ENCODE measurements at regions not wholly inside any gene's neighbourhood (a gene's known extent, or its start where the extent isn't known, plus 50 kb on each side); places are given as distances from the start of the nearest gene placed in this dataset.

DNA sequence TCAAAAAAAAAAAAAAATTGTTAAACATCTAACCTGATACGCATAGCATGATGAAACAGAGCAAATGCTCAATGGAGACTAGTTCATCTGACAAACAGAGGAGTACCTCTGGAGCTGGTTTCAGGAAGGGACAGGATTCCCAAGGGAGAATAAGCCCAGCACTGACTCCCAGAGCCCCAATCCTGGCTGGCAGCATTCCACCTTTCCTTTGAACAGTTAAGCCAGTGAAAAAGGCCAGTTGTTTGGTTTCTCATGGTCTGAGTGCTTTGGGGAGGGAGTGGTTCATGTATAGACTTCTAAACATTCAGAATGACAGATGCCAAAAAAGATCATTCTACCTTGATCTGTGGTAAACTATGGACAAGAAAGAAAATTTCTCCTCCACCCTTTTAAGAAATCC is 277.9 kb upstream of the RARB start:
- H3K9ac ChIP-seq (ENCODE audit: low read length): no peak overlapping the region
- peaks cover 14% of the 10 kb centered on the region for H3K4me1 ChIP-seq (ENCODE audit: control insufficient read depth, insufficient read depth, low read length)
- no peaks in the 10 kb centered on the region for H3K36me3 ChIP-seq (ENCODE audit: control insufficient read depth, insufficient read depth, low read length)
- H3K27ac ChIP-seq (ENCODE audit: low read depth, low read length): no peak overlapping the region
- H3K4me3 ChIP-seq (ENCODE audit: low read depth, low read length): no peak overlapping the region
- no peaks in the 10 kb centered on the region for H3K27me3 ChIP-seq (ENCODE audit: control insufficient read depth, insufficient read depth, low read length)
- H3K9me3 ChIP-seq (ENCODE audit: control insufficient read depth, insufficient read depth, low read depth, low read length): no peaks in the 10 kb centered on the region

DNA sequence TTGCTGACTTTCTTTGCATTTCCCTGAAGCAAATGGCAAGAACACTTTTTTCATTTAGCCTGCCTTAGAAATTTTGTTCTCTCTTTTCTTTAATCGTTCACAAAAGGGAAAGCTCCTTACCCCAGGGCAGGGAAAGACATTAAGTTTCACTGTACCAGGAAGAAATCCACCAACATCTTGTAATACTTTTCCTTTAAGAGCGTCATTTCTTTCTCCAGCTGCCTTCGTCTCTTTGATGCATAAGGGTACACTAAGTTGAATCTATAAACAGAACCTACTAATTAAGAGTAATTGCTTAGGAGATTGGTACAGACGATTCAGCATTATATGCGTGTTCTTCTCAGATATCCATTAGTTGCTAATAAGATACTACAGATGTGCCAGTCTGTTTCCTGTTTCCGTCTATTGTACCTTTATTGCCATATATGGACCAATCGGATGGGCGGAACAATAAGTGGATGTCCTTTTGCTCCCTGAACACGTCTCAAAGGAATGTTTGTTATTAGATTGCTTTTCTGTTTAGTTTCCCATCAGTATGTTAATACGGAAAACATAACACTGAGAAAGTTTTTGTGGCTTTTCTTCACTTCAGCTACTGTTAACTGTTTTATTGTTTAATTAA is 276.7 kb upstream of the RARB start:
- no peak overlapping the region for H3K9ac ChIP-seq (ENCODE audit: low read length)
- no peaks in the 10 kb centered on the region for H3K27me3 ChIP-seq (ENCODE audit: control insufficient read depth, insufficient read depth, low read length)
- no peak overlapping the region for H3K4me3 ChIP-seq (ENCODE audit: low read depth, low read length)
- no peaks in the 10 kb centered on the region for H3K9me3 ChIP-seq (ENCODE audit: control insufficient read depth, insufficient read depth, low read depth, low read length)
- H3K4me1 ChIP-seq (ENCODE audit: control insufficient read depth, insufficient read depth, low read length): peaks cover 23% of the 10 kb centered on the region
- no peaks in the 10 kb centered on the region for H3K36me3 ChIP-seq (ENCODE audit: control insufficient read depth, insufficient read depth, low read length)
- no peak overlapping the region for H3K27ac ChIP-seq (ENCODE audit: low read depth, low read length)

DNA sequence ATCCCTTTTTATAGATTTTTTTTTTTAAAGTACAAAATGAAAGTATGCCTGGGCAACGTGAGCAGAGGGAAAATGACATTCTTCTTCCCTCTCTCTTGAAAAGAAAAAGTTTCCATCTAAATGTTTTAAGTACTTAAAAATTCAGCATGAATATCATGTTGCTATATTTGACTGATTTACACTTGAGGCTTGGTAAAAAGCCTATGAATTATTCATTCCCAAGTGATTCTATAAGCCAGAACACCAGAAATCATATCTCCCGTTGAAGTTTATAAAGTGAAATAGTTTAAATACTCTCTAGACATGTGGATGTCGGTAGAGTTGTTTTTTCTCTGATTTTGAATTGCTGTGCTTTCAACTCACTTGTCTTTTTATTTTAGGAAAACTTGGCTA is 276.2 kb upstream of the RARB start:
- H3K9ac ChIP-seq (ENCODE audit: low read length): no peak overlapping the region
- no peaks in the 10 kb centered on the region for H3K9me3 ChIP-seq (ENCODE audit: control insufficient read depth, insufficient read depth, low read depth, low read length)
- peaks cover 28% of the 10 kb centered on the region for H3K4me1 ChIP-seq (ENCODE audit: control insufficient read depth, insufficient read depth, low read length)
- no peak overlapping the region for H3K4me3 ChIP-seq (ENCODE audit: low read depth, low read length)
- H3K27ac ChIP-seq (ENCODE audit: low read depth, low read length): no peak overlapping the region
- H3K27me3 ChIP-seq (ENCODE audit: control insufficient read depth, insufficient read depth, low read length): no peaks in the 10 kb centered on the region
- H3K36me3 ChIP-seq (ENCODE audit: control insufficient read depth, insufficient read depth, low read length): no peaks in the 10 kb centered on the region

DNA sequence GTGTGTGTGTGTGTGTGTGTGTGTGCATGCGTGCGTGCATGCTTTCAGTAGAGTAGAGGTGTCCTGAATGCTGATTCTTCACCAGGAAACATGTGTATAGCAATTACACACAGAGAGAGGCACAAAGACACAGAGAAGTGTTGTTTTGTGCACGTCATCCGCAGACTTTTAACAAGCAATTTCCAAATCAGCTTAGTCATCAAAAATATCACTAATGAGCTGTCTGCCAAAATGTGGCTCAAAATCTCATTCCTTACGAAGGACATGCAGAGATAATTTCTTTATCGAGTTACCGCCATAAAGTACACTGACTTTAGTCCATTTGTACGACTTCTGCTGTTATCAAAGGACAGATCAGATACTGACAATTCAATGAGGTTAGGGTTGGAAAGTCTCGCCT is 274.9 kb upstream of the RARB start:
- Histone ChIP-seq H3K27ac (ENCODE audit: low read depth, low read length) (no peak overlapping the region), H3K4me3 (ENCODE audit: low read depth, low read length) (no peak overlapping the region), H3K9ac (ENCODE audit: low read length) (no peak overlapping the region), H3K36me3 (ENCODE audit: control insufficient read depth, insufficient read depth, low read length) (no peaks in the 10 kb centered on the region), H3K4me1 (ENCODE audit: control insufficient read depth, insufficient read depth, low read length) (peaks cover 39% of the 10 kb centered on the region), H3K27me3 (ENCODE audit: control insufficient read depth, insufficient read depth, low read length) (no peaks in the 10 kb centered on the region), H3K9me3 (ENCODE audit: control insufficient read depth, insufficient read depth, low read depth, low read length) (no peaks in the 10 kb centered on the region)

DNA sequence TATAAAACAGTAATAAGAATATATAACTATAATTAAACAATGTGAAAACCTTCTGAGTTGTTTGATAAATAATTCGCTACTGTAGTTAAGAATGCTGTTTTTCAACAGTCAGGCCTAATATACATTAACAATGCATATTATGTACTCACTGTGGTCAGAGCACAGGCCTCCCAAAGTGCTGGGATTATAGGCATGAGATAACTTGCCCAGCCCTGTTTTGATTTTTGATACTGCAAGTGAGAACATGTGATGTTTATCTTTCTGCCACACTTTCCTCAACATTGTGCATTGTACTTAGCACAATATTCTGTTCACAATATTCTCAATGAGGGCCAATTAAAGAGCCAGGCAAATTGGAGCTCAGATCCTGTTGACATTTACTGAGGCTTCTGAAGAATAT is 274.5 kb upstream of the RARB start:
- H3K36me3 ChIP-seq (ENCODE audit: control insufficient read depth, insufficient read depth, low read length): no peaks in the 10 kb centered on the region
- no peaks in the 10 kb centered on the region for H3K27me3 ChIP-seq (ENCODE audit: control insufficient read depth, insufficient read depth, low read length)
- no peak overlapping the region for H3K27ac ChIP-seq (ENCODE audit: low read depth, low read length)
- no peak overlapping the region for H3K9ac ChIP-seq (ENCODE audit: low read length)
- H3K9me3 ChIP-seq (ENCODE audit: control insufficient read depth, insufficient read depth, low read depth, low read length): no peaks in the 10 kb centered on the region
- no peak overlapping the region for H3K4me3 ChIP-seq (ENCODE audit: low read depth, low read length)
- H3K4me1 ChIP-seq (ENCODE audit: control insufficient read depth, insufficient read depth, low read length): peaks cover 39% of the 10 kb centered on the region

DNA sequence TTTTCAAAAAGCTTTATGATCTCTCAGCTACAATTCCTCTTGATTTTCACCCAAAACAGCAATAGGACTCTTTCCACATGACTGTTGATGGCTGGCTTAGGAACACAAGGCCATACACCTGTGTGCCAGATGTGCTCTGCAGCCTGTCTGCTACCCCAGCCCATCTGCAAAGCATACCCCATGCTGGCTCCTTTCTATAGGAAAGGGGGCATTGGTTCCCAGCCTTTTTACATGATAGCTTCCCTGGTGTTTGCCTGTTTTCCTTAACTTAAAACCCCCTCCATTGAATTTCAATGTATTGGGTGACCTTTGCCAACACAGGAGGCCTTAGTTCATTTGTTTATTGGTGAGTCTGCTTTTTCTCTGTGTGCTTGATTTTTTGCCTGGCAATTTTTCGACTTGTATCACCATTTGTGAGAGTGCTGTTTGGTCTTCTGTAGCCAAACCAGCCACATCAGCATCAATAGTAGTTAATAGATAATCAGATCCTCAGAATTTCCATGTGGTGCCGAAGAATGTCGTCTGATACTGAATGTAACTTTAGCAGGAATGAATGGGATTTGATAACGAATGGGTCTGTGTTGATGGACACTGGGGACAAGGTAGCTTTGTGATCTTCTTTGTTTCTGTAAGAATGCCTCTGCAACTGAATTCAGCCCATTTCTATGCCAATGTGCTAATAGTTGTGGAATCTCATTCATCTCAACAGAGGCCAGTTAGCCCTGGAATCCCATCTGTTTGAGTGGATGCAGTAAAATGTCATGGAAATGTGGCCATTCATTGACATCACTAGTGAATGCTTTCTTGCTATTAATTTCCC is 272.2 kb upstream of the RARB start:
- Histone ChIP-seq H3K9me3 (ENCODE audit: control insufficient read depth, insufficient read depth, low read depth, low read length) (no peaks in the 10 kb centered on the region), H3K27me3 (ENCODE audit: control insufficient read depth, insufficient read depth, low read length) (no peaks in the 10 kb centered on the region), H3K4me1 (ENCODE audit: control insufficient read depth, insufficient read depth, low read length) (peaks cover 38% of the 10 kb centered on the region), H3K4me3 (ENCODE audit: low read depth, low read length) (peak overlapping the region; percentile 32), H3K36me3 (ENCODE audit: control insufficient read depth, insufficient read depth, low read length) (no peaks in the 10 kb centered on the region), H3K9ac (ENCODE audit: low read length) (peak overlapping the region; percentile 51), H3K27ac (ENCODE audit: low read depth, low read length) (peak overlapping the region; percentile 86)

DNA sequence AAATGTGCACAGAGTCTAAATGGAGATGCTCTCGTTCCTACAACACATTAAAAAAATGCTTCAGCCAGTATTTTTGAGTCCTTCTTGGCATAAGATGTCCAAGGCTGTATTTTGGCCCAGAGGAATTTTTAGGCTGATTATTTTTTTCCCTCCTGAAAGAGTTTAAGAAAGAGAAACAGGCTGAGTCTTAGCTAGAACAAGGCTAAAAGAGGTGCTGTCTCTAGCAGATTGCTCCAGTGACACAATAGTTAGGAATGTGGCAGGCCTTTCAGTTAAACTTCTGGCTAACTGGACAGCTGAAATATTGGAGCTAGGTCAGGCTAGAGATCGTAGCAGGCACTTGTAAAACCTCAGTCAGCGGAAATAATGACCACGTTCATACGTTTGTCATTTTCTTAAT is 271.4 kb upstream of the RARB start:
- Histone ChIP-seq H3K9me3 (ENCODE audit: control insufficient read depth, insufficient read depth, low read depth, low read length) (no peaks in the 10 kb centered on the region), H3K9ac (ENCODE audit: low read length) (peak overlapping the region; percentile 1), H3K4me1 (ENCODE audit: control insufficient read depth, insufficient read depth, low read length) (peaks cover 36% of the 10 kb centered on the region), H3K4me3 (ENCODE audit: low read depth, low read length) (no peak overlapping the region), H3K27ac (ENCODE audit: low read depth, low read length) (peak overlapping the region; percentile 86), H3K36me3 (ENCODE audit: control insufficient read depth, insufficient read depth, low read length) (no peaks in the 10 kb centered on the region), H3K27me3 (ENCODE audit: control insufficient read depth, insufficient read depth, low read length) (no peaks in the 10 kb centered on the region)

DNA sequence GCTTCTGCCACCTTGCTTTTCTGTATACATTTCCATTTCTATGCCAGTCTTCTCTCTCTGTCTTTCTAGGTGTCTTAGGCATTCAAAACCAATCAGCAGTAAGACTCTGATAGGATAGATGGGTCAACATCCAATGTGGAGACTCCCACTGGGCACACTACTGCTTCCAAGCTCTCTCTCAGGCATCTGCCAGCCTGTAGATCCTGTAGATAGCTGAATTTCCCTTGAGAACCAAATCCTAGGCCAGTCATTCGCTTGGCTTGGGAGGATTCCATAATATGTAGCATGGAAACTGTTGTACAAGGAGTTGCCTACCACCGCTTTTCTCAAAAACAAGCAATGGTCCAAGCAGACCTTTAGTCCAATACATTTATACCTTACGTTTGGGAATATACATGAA is 262.8 kb upstream of the RARB start:
- Histone ChIP-seq H3K4me1 (ENCODE audit: control insufficient read depth, insufficient read depth, low read length) (no peaks in the 10 kb centered on the region), H3K36me3 (ENCODE audit: control insufficient read depth, insufficient read depth, low read length) (no peaks in the 10 kb centered on the region), H3K9me3 (ENCODE audit: control insufficient read depth, insufficient read depth, low read depth, low read length) (peaks cover 7% of the 10 kb centered on the region; the same call in 1 of the 2 replicates), H3K27me3 (ENCODE audit: control insufficient read depth, insufficient read depth, low read length) (no peaks in the 10 kb centered on the region), H3K4me3 (ENCODE audit: low read depth, low read length) (no peak overlapping the region), H3K27ac (ENCODE audit: low read depth, low read length) (no peak overlapping the region), H3K9ac (ENCODE audit: low read length) (no peak overlapping the region)

DNA sequence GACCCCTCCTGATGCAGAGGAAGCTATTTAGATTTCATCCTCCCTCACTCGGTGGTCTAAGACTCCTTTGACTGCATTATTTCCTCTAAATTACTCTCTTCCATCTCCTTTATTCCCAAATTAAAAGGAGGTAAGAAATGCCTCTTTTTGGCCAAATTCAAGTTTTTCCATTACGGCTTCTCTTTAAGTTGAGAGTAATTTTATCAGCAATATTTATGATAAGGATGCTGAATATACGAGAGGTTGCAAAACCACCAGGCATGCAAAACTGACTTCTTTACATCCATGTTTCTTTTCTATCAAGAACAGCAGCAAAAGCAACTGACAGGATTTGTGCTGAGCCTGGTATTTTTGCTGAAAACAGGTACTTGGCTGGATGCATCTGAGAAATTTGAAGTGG is 262.0 kb upstream of the RARB start:
- Histone ChIP-seq H3K27ac (ENCODE audit: low read depth, low read length) (no peak overlapping the region), H3K4me1 (ENCODE audit: control insufficient read depth, insufficient read depth, low read length) (peaks cover 3% of the 10 kb centered on the region; the same call in 1 of the 2 replicates), H3K4me3 (ENCODE audit: low read depth, low read length) (no peak overlapping the region), H3K9ac (ENCODE audit: low read length) (no peak overlapping the region), H3K27me3 (ENCODE audit: control insufficient read depth, insufficient read depth, low read length) (no peaks in the 10 kb centered on the region), H3K36me3 (ENCODE audit: control insufficient read depth, insufficient read depth, low read length) (no peaks in the 10 kb centered on the region), H3K9me3 (ENCODE audit: control insufficient read depth, insufficient read depth, low read depth, low read length) (peaks cover 7% of the 10 kb centered on the region; the same call in 1 of the 2 replicates)

DNA sequence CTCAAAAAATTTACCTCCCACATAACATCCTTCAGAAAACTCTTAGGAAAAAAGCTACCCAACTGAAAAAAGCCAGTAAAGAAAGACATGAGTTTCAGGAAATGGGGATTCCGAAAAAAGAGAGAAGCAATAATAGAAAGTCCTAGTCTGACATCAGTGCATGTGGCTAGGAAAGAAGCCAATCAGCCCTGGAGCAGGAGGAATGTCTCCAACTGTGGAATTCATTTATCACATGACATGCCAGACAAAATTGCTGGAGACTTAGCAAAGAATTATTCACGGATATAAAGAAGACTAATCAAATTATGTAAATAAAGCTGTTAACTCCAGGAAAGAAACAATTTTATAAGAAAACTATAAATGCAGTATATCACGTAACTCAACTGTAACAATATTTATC is 258.9 kb upstream of the RARB start:
- Histone ChIP-seq H3K9ac (ENCODE audit: low read length) (no peak overlapping the region), H3K27ac (ENCODE audit: low read depth, low read length) (no peak overlapping the region), H3K4me1 (ENCODE audit: control insufficient read depth, insufficient read depth, low read length) (peaks cover 11% of the 10 kb centered on the region), H3K4me3 (ENCODE audit: low read depth, low read length) (no peak overlapping the region), H3K36me3 (ENCODE audit: control insufficient read depth, insufficient read depth, low read length) (no peaks in the 10 kb centered on the region), H3K27me3 (ENCODE audit: control insufficient read depth, insufficient read depth, low read length) (no peaks in the 10 kb centered on the region), H3K9me3 (ENCODE audit: control insufficient read depth, insufficient read depth, low read depth, low read length) (peaks cover 6% of the 10 kb centered on the region; the same call in 1 of the 2 replicates)

DNA sequence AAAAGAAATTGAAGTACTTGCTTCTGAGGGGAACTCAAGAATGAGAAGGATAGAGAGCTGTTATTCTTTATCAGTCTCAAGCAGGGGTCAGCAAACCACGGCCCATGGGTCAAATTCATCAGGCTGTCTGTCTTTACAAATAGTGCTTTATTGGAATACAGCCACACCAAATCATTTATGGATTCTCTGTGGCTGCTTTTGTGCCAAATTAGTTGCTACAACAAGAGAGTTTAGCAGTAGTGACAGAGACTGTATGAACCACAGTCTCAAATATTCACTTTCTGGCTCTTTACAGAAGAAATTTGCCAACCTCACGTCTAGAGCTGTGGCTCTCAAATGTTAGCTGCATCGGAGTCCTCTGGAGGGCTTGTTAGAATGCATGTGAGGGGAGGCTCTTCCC is 258.0 kb upstream of the RARB start:
- H3K4me3 ChIP-seq (ENCODE audit: low read depth, low read length): no peak overlapping the region
- no peak overlapping the region for H3K27ac ChIP-seq (ENCODE audit: low read depth, low read length)
- H3K4me1 ChIP-seq (ENCODE audit: control insufficient read depth, insufficient read depth, low read length): peaks cover 11% of the 10 kb centered on the region
- H3K27me3 ChIP-seq (ENCODE audit: control insufficient read depth, insufficient read depth, low read length): no peaks in the 10 kb centered on the region
- H3K36me3 ChIP-seq (ENCODE audit: control insufficient read depth, insufficient read depth, low read length): no peaks in the 10 kb centered on the region
- H3K9ac ChIP-seq (ENCODE audit: low read length): no peak overlapping the region
- H3K9me3 ChIP-seq (ENCODE audit: control insufficient read depth, insufficient read depth, low read depth, low read length): peaks cover 5% of the 10 kb centered on the region; the same call in 1 of the 2 replicates

Measured in HUES6 (cell line).